IMR-90 (cell line): ENCODE measurements at regions not wholly inside any gene's neighbourhood (a gene's known extent, or its start where the extent isn't known, plus 50 kb on each side); places are given as distances from the start of the nearest gene placed in this dataset.
A peak's percentile ranks its signal among the peaks of the same experiment; 100 is the strongest.

ENCODE experiments used
- ATAC-seq: fragments of 200-7000 bp; cut with Tn5 transposase; 2 replicates; pipeline ENCODE4 v1.9.1; 2020; ENCODE audit warnings: low read depth, mild to moderate bottlenecking, moderate library complexity
- BruUV-seq: library from RNA; stranded (reverse); fragments of 400-500 nt; replicated peaks from 2 replicates; lab custom pipeline; 2021; lab: Mats Ljungman, UMichigan
- CTCF ChIA-PET: fragments of 300-600 bp; formaldehyde crosslinking; extraction: SDS; loops from one replicate; lab custom pipeline; 2021; ENCODE audit warnings: antibody characterized with exemption; lab: Yijun Ruan, JAX
- POLR2A ChIA-PET: fragments of 300-600 bp; sonication (Branson Sonifier 250); formaldehyde crosslinking; loops from one replicate; lab custom pipeline; 2022; ENCODE audit warnings: antibody characterized with exemption; ENCODE audit not compliant: unreplicated experiment; lab: Charles Lee
- DNase-seq: peaks from one replicate; pipeline ENCODE4 v3.0.0; 2013
- H2AFZ ChIP-seq: replicated peaks from 2 replicates; pipeline ENCODE3; 2013; ENCODE audit warnings: low read length, mild to moderate bottlenecking; ENCODE audit not compliant: poor library complexity
- H2AK5ac ChIP-seq: 2 replicates; pipeline ENCODE4 v1.6.1; 2013; ENCODE audit warnings: low read depth, low read length, inconsistent platforms
- H2AK9ac ChIP-seq: replicated peaks from 2 replicates; pipeline ENCODE3; 2013; ENCODE audit warnings: mild to moderate bottlenecking, low read depth, low read length, moderate library complexity; ENCODE audit not compliant: poor library complexity
- H2BK120ac ChIP-seq: 2 replicates; pipeline ENCODE4 v1.6.1; 2013; ENCODE audit warnings: low read depth, low read length, inconsistent platforms
- H2BK15ac ChIP-seq: 3 replicates; pipeline ENCODE4 v1.6.1; 2013; ENCODE audit warnings: low read depth, low read length, inconsistent platforms
- H2BK20ac ChIP-seq: 2 replicates; pipeline ENCODE4 v1.6.1; 2013; ENCODE audit warnings: low read depth, mild to moderate bottlenecking, inconsistent platforms, low read length, moderate library complexity
- H2BK5ac ChIP-seq: 2 replicates; pipeline ENCODE4 v1.6.1; 2013; ENCODE audit warnings: mild to moderate bottlenecking, low read depth, low read length, inconsistent platforms; ENCODE audit not compliant: poor library complexity, severe bottlenecking
- H3K14ac ChIP-seq: replicated peaks from 2 replicates; pipeline ENCODE4 v1.6.1; 2013; ENCODE audit warnings: low read depth, low read length, inconsistent platforms
- H3K18ac ChIP-seq: 2 replicates; pipeline ENCODE4 v1.6.1; 2013; ENCODE audit warnings: low read depth, low read length, control low read depth
- H3K23ac ChIP-seq: 2 replicates; pipeline ENCODE4 v1.6.1; 2013; ENCODE audit warnings: low read depth, low read length, inconsistent platforms
- H3K27ac ChIP-seq: 2 replicates; pipeline ENCODE4 v1.5.1; 2013; ENCODE audit warnings: mild to moderate bottlenecking, control low read depth, low read length; ENCODE audit not compliant: insufficient read depth
- H3K27me3 ChIP-seq: 2 replicates; pipeline ENCODE4 v1.6.1; 2013; ENCODE audit warnings: low read length; ENCODE audit not compliant: control insufficient read depth, insufficient read depth
- H3K36me3 ChIP-seq: 2 replicates; pipeline ENCODE4 v1.6.1; 2013; ENCODE audit warnings: low read length, mixed read lengths; ENCODE audit not compliant: control insufficient read depth, insufficient read depth
- H3K4ac ChIP-seq: 2 replicates; pipeline ENCODE4 v1.6.1; 2013; ENCODE audit warnings: low read depth, low read length, inconsistent platforms
- H3K4me1 ChIP-seq: 2 replicates; pipeline ENCODE4 v1.6.1; 2013; ENCODE audit warnings: low read length, mixed read lengths; ENCODE audit not compliant: control insufficient read depth, insufficient read depth
- H3K4me2 ChIP-seq: 2 replicates; pipeline ENCODE4 v1.6.1; 2013; ENCODE audit warnings: low read depth, mild to moderate bottlenecking, control low read depth, low read length, moderate library complexity
- H3K4me3 ChIP-seq: 2 replicates; pipeline ENCODE4 v1.5.1; 2013; ENCODE audit warnings: low read depth, mild to moderate bottlenecking, control low read depth, low read length, moderate library complexity; ENCODE audit not compliant: insufficient read depth
- H3K56ac ChIP-seq: 2 replicates; pipeline ENCODE4 v1.6.1; 2013; ENCODE audit warnings: low read length, inconsistent platforms; ENCODE audit not compliant: insufficient read depth; ENCODE audit errors: extremely low read depth
- H3K79me1 ChIP-seq, 2 experiments: 2 replicates each; pipeline ENCODE4 v1.6.1; 2013; ENCODE audit warnings: low read length in 2 of 2, inconsistent platforms in 1 of 2, low read depth in 1 of 2
- H3K9ac ChIP-seq: 2 replicates; pipeline ENCODE4 v1.6.1; 2013; ENCODE audit warnings: low read depth, low read length, control low read depth
- H3K9me1 ChIP-seq: 2 replicates; pipeline ENCODE4 v1.6.1; 2013; ENCODE audit warnings: low read length, inconsistent platforms; ENCODE audit not compliant: insufficient read depth
- H3K9me3 ChIP-seq: 2 replicates; pipeline ENCODE4 v1.6.1; 2013; ENCODE audit warnings: low read length; ENCODE audit not compliant: control insufficient read depth, insufficient read depth
- H4K20me1 ChIP-seq: 2 replicates; pipeline ENCODE4 v1.6.1; 2013; ENCODE audit warnings: low read length, inconsistent platforms; ENCODE audit not compliant: insufficient read depth
- H4K5ac ChIP-seq: 2 replicates; pipeline ENCODE4 v1.6.1; 2013; ENCODE audit warnings: mild to moderate bottlenecking, low read depth, low read length, control low read depth
- H4K8ac ChIP-seq, 2 experiments: 2 replicates each; pipeline ENCODE4 v1.6.1; 2013; ENCODE audit warnings: low read depth in 2 of 2, low read length in 2 of 2, control low read depth in 1 of 2, inconsistent platforms in 1 of 2
- H4K91ac ChIP-seq: 2 replicates; pipeline ENCODE4 v1.6.1; 2013; ENCODE audit warnings: low read depth, low read length, inconsistent platforms; ENCODE audit not compliant: insufficient read depth
- BHLHE40 ChIP-seq: fragments of 150-350 bp; IDR thresholded peaks from 2 replicates; pipeline ENCODE4 v1.6.1; 2016; ENCODE audit warnings: mild to moderate bottlenecking, low read depth, low read length
- CHD1 ChIP-seq: IDR thresholded peaks from 2 replicates; pipeline ENCODE4 v1.6.1; 2012; ENCODE audit warnings: low read depth, low read length, improper control_type of control experiment
- FOS ChIP-seq: fragments of 150-350 bp; IDR thresholded peaks from 2 replicates; pipeline ENCODE4 v1.6.1; 2016; ENCODE audit warnings: low read depth, low read length
- MAFK ChIP-seq: IDR thresholded peaks from 2 replicates; pipeline ENCODE4 v1.6.1; 2012; ENCODE audit warnings: low read depth, low read length, improper control_type of control experiment
- MAZ ChIP-seq: IDR thresholded peaks from 2 replicates; pipeline ENCODE4 v1.6.1; 2012; ENCODE audit warnings: low read depth, mild to moderate bottlenecking, low read length, improper control_type of control experiment, moderate library complexity, borderline replicate concordance
- POLR2A ChIP-seq: IDR thresholded peaks from 2 replicates; pipeline ENCODE4 v1.6.1; 2012; ENCODE audit warnings: mild to moderate bottlenecking, low read depth, low read length
- RAD21 ChIP-seq: IDR thresholded peaks from 2 replicates; pipeline ENCODE4 v1.6.1; 2012; ENCODE audit warnings: low read length, improper control_type of control experiment
- RCOR1 ChIP-seq: IDR thresholded peaks from 2 replicates; pipeline ENCODE4 v1.6.1; 2012; ENCODE audit warnings: mild to moderate bottlenecking, low read length, improper control_type of control experiment; ENCODE audit not compliant: insufficient replicate concordance
- SMC3 ChIP-seq: fragments of 150-350 bp; IDR thresholded peaks from 2 replicates; pipeline ENCODE4 v1.6.1; 2016; ENCODE audit warnings: low read depth, mild to moderate bottlenecking, antibody characterized with exemption, low read length, moderate library complexity
- USF2 ChIP-seq: fragments of 150-350 bp; IDR thresholded peaks from 2 replicates; pipeline ENCODE4 v1.6.1; 2017; ENCODE audit warnings: mild to moderate bottlenecking, antibody characterized with exemption, low read length, low read depth
- WGBS, 2 experiments: methylation state at CpG; one replicate each; pipeline versions ENCODE4 v1.1.5 to v1.1.7; 2013; ENCODE audit warnings: missing lambda C conversion rate in 2 of 2; ENCODE audit not compliant: insufficient read length in 1 of 2; ENCODE audit errors: extremely low coverage in 2 of 2; 5-methylcytosine and 5-hydroxymethylcytosine counted together
- dilution Hi-C: fragments of 300-500 bp; cut with HindIII; formaldehyde crosslinking; loops from one replicate; pipeline ENCODE4 v1.14.3; 2018; ENCODE audit warnings: low sequenced_read_pairs; ENCODE audit not compliant: unreplicated experiment
- in situ Hi-C: fragments of 300-500 bp; cut with MboI; formaldehyde crosslinking; loops from 3 replicates; pipeline ENCODE4 v1.14.3; 2019; ENCODE audit warnings: low sequenced_read_pairs, inconsistent platforms, mixed read lengths
- intact Hi-C: fragments of 100-400 bp; cut with micrococcal nuclease; formaldehyde crosslinking; loops from 2 replicates; pipeline ENCODE4 v1.10.0; 2022
- TF ChIP-seq, protein P1 (sequence below): fragments of 150-350 bp; IDR thresholded peaks from 2 replicates; pipeline ENCODE4 v1.6.1; 2016; ENCODE audit warnings: low read depth, mild to moderate bottlenecking, low read length, moderate library complexity, borderline replicate concordance
- TF ChIP-seq, protein P2 (sequence below): conservative IDR thresholded peaks from 2 replicates; pipeline ENCODE4 v1.5.1; 2012; ENCODE audit warnings: mild to moderate bottlenecking, low read depth, low read length, improper control_type of control experiment

- no CpG with 5 or more reads among the region's 1 CpG for WGBS, 2 experiments
- H3K36me3 ChIP-seq = 0 out of 2 replicates have a peak, but pooled peaks cover 1% of the 10 kb centered on the region
- peaks cover 8% of the 10 kb centered on the region; the same call in 1 of the 2 replicates for H4K20me1 ChIP-seq
- no peak overlapping the region for H3K9ac ChIP-seq
- H3K9me3 ChIP-seq = no peaks in the 10 kb centered on the region
- peak overlapping the region; percentile 9; the same call in 1 of the 2 replicates for H3K27ac ChIP-seq
- no peaks in the 10 kb centered on the region for H3K27me3 ChIP-seq
- H3K14ac ChIP-seq = no peak overlapping the region
- dilution Hi-C loops (no loop called here), in situ Hi-C loops (no loop called here), intact Hi-C loops (no loop called here)
- peaks cover 9% of the 10 kb centered on the region; the same call in 1 of the 2 replicates for H3K4me1 ChIP-seq
- peak; percentile 65 for ATAC-seq
- H3K56ac ChIP-seq = no peak overlapping the region
- peak overlapping the region; percentile 42 for H2BK5ac ChIP-seq
- no peaks in the 10 kb centered on the region; the same call in 1 of the 2 replicates for H3K9me1 ChIP-seq
- DNase-seq = peak; percentile 81
- no peak overlapping the region for H2AK5ac ChIP-seq
- CTCF ChIA-PET = no interaction called here
- H3K4me3 ChIP-seq = no peak overlapping the region
- no peak overlapping the region for H3K18ac ChIP-seq
- TF ChIP-seq USF2 (no peak), RCOR1 (no peak), CHD1 (no peak), BHLHE40 (no peak), POLR2A (no peak), MAFK (no peak), MAZ (no peak), FOS (no peak), SMC3 (no peak), RAD21 (no peak)
- TF ChIP-seq, protein P1, sequence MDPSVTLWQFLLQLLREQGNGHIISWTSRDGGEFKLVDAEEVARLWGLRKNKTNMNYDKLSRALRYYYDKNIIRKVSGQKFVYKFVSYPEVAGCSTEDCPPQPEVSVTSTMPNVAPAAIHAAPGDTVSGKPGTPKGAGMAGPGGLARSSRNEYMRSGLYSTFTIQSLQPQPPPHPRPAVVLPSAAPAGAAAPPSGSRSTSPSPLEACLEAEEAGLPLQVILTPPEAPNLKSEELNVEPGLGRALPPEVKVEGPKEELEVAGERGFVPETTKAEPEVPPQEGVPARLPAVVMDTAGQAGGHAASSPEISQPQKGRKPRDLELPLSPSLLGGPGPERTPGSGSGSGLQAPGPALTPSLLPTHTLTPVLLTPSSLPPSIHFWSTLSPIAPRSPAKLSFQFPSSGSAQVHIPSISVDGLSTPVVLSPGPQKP = no peak
- TF ChIP-seq, protein P2, sequence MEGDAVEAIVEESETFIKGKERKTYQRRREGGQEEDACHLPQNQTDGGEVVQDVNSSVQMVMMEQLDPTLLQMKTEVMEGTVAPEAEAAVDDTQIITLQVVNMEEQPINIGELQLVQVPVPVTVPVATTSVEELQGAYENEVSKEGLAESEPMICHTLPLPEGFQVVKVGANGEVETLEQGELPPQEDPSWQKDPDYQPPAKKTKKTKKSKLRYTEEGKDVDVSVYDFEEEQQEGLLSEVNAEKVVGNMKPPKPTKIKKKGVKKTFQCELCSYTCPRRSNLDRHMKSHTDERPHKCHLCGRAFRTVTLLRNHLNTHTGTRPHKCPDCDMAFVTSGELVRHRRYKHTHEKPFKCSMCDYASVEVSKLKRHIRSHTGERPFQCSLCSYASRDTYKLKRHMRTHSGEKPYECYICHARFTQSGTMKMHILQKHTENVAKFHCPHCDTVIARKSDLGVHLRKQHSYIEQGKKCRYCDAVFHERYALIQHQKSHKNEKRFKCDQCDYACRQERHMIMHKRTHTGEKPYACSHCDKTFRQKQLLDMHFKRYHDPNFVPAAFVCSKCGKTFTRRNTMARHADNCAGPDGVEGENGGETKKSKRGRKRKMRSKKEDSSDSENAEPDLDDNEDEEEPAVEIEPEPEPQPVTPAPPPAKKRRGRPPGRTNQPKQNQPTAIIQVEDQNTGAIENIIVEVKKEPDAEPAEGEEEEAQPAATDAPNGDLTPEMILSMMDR = no peak
- no peak overlapping the region for H2AFZ ChIP-seq
- no peak overlapping the region for H4K5ac ChIP-seq
- H3K79me1 ChIP-seq = peaks cover 13 to 34% of the 10 kb centered on the region in 2 experiments
- H2BK20ac ChIP-seq = no peak overlapping the region
- no peak overlapping the region for H4K91ac ChIP-seq
- BruUV-seq = no TSS peak
- H3K4ac ChIP-seq = no peak overlapping the region
- 0 out of 2 replicates have a peak overlapping the region, but pooled peaks have one; percentile 15 for H2BK120ac ChIP-seq
- no peak overlapping the region for H3K23ac ChIP-seq
- no peak overlapping the region; the same call in 1 of the 2 replicates for H3K4me2 ChIP-seq
- no peak overlapping the region for H4K8ac ChIP-seq
- no peak overlapping the region for H2AK9ac ChIP-seq
- H2BK15ac ChIP-seq = no peak overlapping the region
- POLR2A ChIA-PET = no interaction called here
These were observed 253.2 kb downstream of the PTPRC start for GRCh38 chr1:198892065-198892464.
